Upper lobe of right lung (tissue), 1 donor: ENCODE measurements at regions not wholly inside any gene's neighbourhood (a gene's known extent, or its start where the extent isn't known, plus 50 kb on each side); places are given as distances from the start of the nearest gene placed in this dataset.

ENCODE experiments used
- ATAC-seq: fragments of 200-7000 bp; cut with Tn5 transposase; one replicate; pipeline ENCODE4 v1.9.1; 2020; ENCODE audit warnings: mild to moderate bottlenecking, moderate library complexity
- DNase-seq: peaks from one replicate; pipeline ENCODE4 v3.0.0-alpha.2; 2020
- H3K27ac ChIP-seq: fragments of 200-600 bp; one replicate; pipeline ENCODE4 v1.8.0; 2022
- H3K27me3 ChIP-seq: fragments of 200-600 bp; one replicate; pipeline ENCODE4 v1.8.0; 2022; ENCODE audit warnings: mild to moderate bottlenecking
- H3K36me3 ChIP-seq: fragments of 200-600 bp; one replicate; pipeline ENCODE4 v1.8.0; 2022
- H3K4me1 ChIP-seq: fragments of 200-600 bp; one replicate; pipeline ENCODE4 v1.8.0; 2022
- H3K4me3 ChIP-seq: fragments of 200-600 bp; one replicate; pipeline ENCODE4 v1.8.0; 2022; ENCODE audit warnings: mild to moderate bottlenecking
- H3K9me3 ChIP-seq: fragments of 200-600 bp; one replicate; pipeline ENCODE4 v1.8.0; 2022
- intact Hi-C: fragments of 100-400 bp; cut with DNase I; formaldehyde crosslinking; loops from one replicate; pipeline ENCODE4 v1.11.0; 2022
- TF ChIP-seq, protein P1 (sequence below): fragments of 200-600 bp; IDR thresholded peaks from one replicate; pipeline ENCODE4 v1.8.0; 2022; ENCODE audit warnings: antibody characterized with exemption
- donor health status: DM: no; HTN: yes; CAD: no; lungs with severe emphysema.

DNA sequence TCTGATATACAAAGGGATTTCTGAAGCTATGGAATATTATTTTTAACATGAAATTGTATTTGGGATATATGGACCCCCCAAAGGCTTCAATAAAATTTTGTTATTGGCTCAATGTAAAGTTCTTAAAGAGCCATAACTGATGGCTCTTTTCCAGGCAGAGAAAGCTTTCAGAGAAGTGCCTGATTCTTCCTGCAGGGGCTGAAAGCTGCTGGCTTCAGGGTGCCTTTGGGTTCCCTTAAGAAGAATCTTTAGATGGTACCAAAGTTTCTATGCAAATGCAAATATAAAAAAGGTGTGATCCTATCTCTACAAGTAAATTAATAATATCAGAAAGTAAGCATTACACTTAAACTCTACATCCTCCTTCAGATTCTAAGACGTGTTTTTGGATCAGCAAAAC is 72.6 kb downstream of the NR2F2 start:
- intact Hi-C loops = no loop called here
- ATAC-seq (no peak), DNase-seq (no peak)
- Histone ChIP-seq H3K4me3 (no peak overlapping the region), H3K9me3 (no peaks in the 10 kb centered on the region), H3K27ac (no peak overlapping the region), H3K36me3 (no peaks in the 10 kb centered on the region), H3K4me1 (no peaks in the 10 kb centered on the region), H3K27me3 (peaks cover 21% of the 10 kb centered on the region)
- TF ChIP-seq, protein P1, sequence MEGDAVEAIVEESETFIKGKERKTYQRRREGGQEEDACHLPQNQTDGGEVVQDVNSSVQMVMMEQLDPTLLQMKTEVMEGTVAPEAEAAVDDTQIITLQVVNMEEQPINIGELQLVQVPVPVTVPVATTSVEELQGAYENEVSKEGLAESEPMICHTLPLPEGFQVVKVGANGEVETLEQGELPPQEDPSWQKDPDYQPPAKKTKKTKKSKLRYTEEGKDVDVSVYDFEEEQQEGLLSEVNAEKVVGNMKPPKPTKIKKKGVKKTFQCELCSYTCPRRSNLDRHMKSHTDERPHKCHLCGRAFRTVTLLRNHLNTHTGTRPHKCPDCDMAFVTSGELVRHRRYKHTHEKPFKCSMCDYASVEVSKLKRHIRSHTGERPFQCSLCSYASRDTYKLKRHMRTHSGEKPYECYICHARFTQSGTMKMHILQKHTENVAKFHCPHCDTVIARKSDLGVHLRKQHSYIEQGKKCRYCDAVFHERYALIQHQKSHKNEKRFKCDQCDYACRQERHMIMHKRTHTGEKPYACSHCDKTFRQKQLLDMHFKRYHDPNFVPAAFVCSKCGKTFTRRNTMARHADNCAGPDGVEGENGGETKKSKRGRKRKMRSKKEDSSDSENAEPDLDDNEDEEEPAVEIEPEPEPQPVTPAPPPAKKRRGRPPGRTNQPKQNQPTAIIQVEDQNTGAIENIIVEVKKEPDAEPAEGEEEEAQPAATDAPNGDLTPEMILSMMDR = no peak

DNA sequence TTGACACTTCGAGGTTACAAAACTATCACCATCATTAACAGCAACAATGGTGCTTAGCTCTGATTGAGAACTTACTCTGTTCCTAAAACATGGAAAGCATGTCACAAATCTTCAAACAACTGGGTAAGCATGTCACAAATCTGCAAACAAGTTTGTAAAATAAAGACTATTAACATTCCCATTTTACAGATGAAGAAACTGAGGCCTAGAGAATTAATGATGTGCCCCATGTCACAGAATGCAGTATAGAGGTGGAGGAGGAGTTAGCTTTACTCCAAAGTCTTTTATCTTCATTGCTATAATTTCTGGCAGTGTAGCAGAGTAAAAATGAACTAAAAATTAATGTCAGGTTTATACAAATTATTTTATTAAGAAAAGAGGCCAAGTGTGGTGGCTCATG is 73.4 kb downstream of the NR2F2 start:
- intact Hi-C loops = no loop called here
- TF ChIP-seq, protein P1 = no peak
- DNase-seq = no peak

DNA sequence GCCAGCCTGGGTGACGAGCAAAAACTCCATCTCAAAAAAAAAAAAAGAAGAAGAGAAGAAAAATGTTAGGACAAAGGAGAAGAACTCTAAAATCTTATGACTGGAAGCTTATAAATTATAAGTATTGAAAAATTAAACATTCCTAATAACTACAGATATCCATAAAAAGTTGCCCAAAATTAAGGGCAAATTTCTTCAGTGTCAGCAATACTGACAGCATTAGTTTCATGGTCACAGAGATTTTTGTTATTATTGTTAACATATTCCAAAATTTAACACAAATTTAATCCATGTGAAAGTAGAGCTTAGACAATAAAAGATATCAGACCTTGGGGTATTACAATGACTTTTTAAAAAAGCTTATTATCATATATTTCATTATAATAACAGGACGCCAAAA is 74.1 kb downstream of the NR2F2 start:
- intact Hi-C loops = no loop called here
- Histone ChIP-seq H3K27me3 (peaks cover 36% of the 10 kb centered on the region), H3K36me3 (no peaks in the 10 kb centered on the region), H3K9me3 (no peaks in the 10 kb centered on the region), H3K27ac (no peak overlapping the region), H3K4me1 (peaks cover 4% of the 10 kb centered on the region), H3K4me3 (no peak overlapping the region)
- DNase-seq = no peak
- TF ChIP-seq, protein P1 = no peak
- no peak for ATAC-seq

More for the DNA sequence above, 73.4 kb downstream of the NR2F2 start:
- no peak for ATAC-seq
- H3K27me3 ChIP-seq = peaks cover 30% of the 10 kb centered on the region
- H3K36me3 ChIP-seq = no peaks in the 10 kb centered on the region
- H3K27ac ChIP-seq = no peak overlapping the region
- H3K9me3 ChIP-seq = no peaks in the 10 kb centered on the region
- no peaks in the 10 kb centered on the region for H3K4me1 ChIP-seq
- no peak overlapping the region for H3K4me3 ChIP-seq

DNA sequence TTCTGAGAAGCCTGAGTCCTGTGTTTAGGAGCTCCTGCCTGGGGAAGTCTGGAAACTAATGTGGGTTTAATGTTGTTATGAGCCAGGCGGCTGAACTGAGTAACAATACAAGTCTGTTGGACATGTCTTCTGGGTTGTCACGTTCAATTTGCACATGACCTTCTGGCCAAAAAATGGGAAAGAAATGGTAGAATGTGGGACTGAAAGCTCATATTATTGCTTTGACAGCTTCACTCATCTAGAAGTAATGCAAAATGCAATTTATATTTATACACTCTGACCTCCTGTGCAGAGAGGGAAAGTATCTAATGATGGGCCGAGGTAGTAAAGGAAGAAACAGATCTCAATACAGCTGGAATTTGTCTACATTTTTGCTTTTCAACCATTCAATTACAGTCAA is 75.8 kb downstream of the NR2F2 start:
- intact Hi-C loops = no loop called here
- peaks cover 4% of the 10 kb centered on the region for H3K4me1 ChIP-seq
- no peak for DNase-seq
- H3K27me3 ChIP-seq = peaks cover 53% of the 10 kb centered on the region
- no peaks in the 10 kb centered on the region for H3K9me3 ChIP-seq
- H3K4me3 ChIP-seq = no peak overlapping the region
- H3K27ac ChIP-seq = no peak overlapping the region
- no peaks in the 10 kb centered on the region for H3K36me3 ChIP-seq
- no peak for ATAC-seq
- TF ChIP-seq, protein P1 = no peak

DNA sequence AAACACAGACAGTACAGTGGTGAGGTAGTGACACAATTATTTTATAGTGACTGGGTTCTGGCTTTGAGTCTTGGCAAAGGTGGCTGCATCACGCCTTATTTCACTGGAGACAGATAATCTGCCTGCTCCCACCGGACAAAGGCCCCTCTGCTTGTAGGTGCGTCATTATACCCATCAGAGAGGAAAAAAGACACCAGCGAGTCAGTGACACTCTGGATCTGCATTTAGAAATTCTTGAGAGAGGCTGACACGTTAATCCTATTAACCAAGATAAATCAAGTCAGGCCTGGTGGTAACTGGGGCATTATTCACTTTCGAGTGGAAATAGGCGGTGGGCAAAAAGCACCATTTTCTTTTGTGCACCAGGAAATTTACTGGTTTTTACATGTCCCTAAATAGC is 76.2 kb downstream of the NR2F2 start:
- H3K9me3 ChIP-seq = no peaks in the 10 kb centered on the region
- TF ChIP-seq, protein P1 = no peak
- intact Hi-C loops = no loop called here
- DNase-seq (no peak), ATAC-seq (no peak)
- peaks cover 4% of the 10 kb centered on the region for H3K4me1 ChIP-seq
- no peak overlapping the region for H3K27ac ChIP-seq
- H3K27me3 ChIP-seq = peaks cover 57% of the 10 kb centered on the region
- H3K36me3 ChIP-seq = no peaks in the 10 kb centered on the region
- no peak overlapping the region for H3K4me3 ChIP-seq

DNA sequence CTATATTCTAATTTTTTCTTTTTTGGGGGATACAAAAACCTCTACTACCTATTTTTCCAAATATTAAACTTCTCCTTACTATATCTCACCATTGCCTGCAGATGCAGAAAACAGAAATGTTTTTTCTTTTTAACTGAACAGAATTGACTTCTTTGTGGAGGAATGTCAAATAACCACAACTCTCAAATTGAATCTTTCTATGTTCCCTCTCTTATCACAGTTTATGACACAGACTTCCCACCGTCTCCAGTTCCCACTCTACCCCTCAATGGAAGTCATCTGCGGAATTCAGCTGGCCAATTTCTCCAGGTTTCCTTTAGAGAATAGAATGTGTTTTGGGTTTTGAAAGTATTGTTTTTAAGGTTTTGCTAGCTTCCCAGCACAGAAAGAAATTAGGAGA is 77.0 kb downstream of the NR2F2 start:
- H3K27me3 ChIP-seq = peaks cover 60% of the 10 kb centered on the region
- no peaks in the 10 kb centered on the region for H3K9me3 ChIP-seq
- no peaks in the 10 kb centered on the region for H3K36me3 ChIP-seq
- intact Hi-C loops = no loop called here
- ATAC-seq (no peak), DNase-seq (no peak)
- H3K27ac ChIP-seq = no peak overlapping the region
- no peak overlapping the region for H3K4me3 ChIP-seq
- TF ChIP-seq, protein P1 = no peak
- H3K4me1 ChIP-seq = peaks cover 4% of the 10 kb centered on the region
